Erythroblast (primary cell): ENCODE measurements at regions not wholly inside any gene's neighbourhood (a gene's known extent, or its start where the extent isn't known, plus 50 kb on each side); places are given as distances from the start of the nearest gene placed in this dataset.

ENCODE experiments used
- GATA1 ChIP-seq: IDR thresholded peaks from 2 replicates; pipeline ENCODE4 v1.6.1; 2011; ENCODE audit warnings: low read depth, mild to moderate bottlenecking, control low read depth, low read length, moderate library complexity
- POLR2A ChIP-seq: IDR thresholded peaks from 2 replicates; pipeline ENCODE4 v1.6.1; 2011; ENCODE audit warnings: mild to moderate bottlenecking, low read length

DNA sequence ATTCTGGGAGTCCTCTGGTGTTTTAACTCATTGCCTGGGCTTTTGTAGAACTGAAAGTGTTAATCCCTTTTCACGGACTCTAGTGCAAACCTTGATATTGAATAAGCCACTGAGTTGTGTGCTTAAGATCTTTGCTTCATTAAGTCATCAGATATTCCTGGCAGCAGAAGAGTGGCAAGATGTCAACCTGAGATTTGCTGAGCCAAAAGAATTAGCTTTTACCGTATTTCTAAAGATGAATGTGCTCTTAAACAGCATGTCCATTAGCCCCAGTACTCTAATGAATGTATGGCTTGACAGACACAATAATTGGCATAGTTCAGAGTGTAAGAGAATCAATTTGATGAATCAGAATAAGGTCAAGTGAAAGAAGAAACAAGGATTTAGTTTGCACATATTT is 87.2 kb upstream of the CDH6 start:
- no peak for TF ChIP-seq POLR2A
- TF ChIP-seq GATA1, result no peak
